ENCODE measurements at regions not wholly inside any gene's neighbourhood (a gene's known extent, or its start where the extent isn't known, plus 50 kb on each side); places are given as distances from the start of the nearest gene placed in this dataset.

DNA sequence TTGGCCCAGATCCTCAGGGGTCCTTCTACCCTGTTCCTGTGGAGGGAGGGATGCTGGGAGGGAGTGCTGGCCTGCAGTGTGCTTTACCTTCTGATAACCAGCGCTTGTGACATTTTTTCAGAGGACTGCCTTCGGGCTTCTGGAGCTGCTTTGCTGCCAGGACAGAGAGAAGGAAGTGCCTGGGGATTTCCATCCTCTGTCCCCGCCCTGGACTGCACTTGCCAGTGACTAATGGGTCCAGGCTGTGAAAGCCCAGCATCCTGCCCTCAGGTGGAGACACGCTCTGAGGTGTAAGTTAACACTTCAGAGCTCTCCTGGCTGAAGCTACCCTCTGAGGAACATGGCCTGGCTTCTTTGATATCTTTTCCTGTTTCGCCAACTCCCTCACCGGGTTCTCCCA, 158.7 kb upstream of the SYT13 start:
- DNase-seq (ENCODE audit: low spot score), result no peak
- peaks cover 0 to 9% of the 10 kb centered on the region in 2 donors for H3K4me1 ChIP-seq (ENCODE audit: control insufficient read depth in 1 of 2, low read depth in 2 of 2)
- H3K27me3 ChIP-seq (replicated peaks; ENCODE audit: insufficient read depth), result no peaks in the 10 kb centered on the region
- H3K4me3 ChIP-seq, result no peak overlapping the region
- no peak for ATAC-seq (ENCODE audit: insufficient number of reproducible peaks, low FRiP score, low read depth)
- H3K9me3 ChIP-seq, result no peaks in the 10 kb centered on the region
- no peak overlapping the region for H3K27ac ChIP-seq
- H3K36me3 ChIP-seq, result no peaks in the 10 kb centered on the region
- TF ChIP-seq, protein P1, sequence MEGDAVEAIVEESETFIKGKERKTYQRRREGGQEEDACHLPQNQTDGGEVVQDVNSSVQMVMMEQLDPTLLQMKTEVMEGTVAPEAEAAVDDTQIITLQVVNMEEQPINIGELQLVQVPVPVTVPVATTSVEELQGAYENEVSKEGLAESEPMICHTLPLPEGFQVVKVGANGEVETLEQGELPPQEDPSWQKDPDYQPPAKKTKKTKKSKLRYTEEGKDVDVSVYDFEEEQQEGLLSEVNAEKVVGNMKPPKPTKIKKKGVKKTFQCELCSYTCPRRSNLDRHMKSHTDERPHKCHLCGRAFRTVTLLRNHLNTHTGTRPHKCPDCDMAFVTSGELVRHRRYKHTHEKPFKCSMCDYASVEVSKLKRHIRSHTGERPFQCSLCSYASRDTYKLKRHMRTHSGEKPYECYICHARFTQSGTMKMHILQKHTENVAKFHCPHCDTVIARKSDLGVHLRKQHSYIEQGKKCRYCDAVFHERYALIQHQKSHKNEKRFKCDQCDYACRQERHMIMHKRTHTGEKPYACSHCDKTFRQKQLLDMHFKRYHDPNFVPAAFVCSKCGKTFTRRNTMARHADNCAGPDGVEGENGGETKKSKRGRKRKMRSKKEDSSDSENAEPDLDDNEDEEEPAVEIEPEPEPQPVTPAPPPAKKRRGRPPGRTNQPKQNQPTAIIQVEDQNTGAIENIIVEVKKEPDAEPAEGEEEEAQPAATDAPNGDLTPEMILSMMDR (IDR thresholded peaks at IDR 0.05), result no peak

DNA sequence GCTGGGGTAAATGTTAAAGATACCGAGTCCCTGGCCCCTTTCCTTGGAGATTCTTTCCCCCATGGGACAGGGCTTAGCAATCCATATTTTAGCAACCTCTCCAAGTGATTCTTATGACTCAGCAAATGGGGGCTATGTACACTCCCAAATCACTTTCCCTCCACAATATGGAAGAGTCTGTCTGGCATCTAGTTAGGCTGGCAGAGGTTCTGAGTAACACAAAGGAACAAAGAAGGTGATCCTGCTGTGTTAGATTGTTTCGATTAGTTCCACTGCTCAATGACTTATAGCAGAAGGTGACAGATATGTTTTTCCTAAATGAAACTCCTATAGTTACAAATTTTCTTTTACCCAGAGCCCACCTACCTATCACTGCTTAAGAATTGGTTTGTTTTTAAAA, 154.0 kb upstream of the SYT13 start:
- Histone ChIP-seq H3K27me3 (replicated peaks; ENCODE audit: insufficient read depth) (no peaks in the 10 kb centered on the region), H3K4me1 (ENCODE audit: control insufficient read depth in 1 of 2, low read depth in 2 of 2) (peaks cover 0 to 6% of the 10 kb centered on the region in 2 donors), H3K36me3 (no peaks in the 10 kb centered on the region), H3K9me3 (no peaks in the 10 kb centered on the region), H3K27ac (no peak overlapping the region), H3K4me3 (no peak overlapping the region)
- DNase-seq (ENCODE audit: low spot score), result no peak
- no peak for ATAC-seq (ENCODE audit: insufficient number of reproducible peaks, low FRiP score, low read depth)
- TF ChIP-seq, protein P1 (IDR thresholded peaks at IDR 0.05), result no peak

DNA sequence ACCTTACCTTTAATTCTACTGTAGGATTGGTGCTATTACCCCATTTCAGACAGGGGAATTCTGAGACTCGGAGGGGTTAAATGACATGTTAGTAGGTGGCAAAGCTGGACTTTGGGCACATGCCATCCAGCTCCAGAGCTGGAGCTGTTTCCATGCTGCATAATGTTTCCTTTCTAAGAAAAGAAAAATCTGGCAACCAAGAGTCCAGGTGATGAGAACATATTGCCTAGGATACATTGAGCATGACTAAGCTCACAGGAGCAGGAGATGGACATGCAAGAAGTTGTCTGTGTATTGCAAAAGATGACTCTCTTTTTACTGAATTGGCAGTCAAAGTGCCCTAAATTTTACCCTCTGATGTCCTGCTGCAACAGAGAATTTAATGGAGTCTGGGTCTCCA, 150.8 kb upstream of the SYT13 start:
- H3K36me3 ChIP-seq, result no peaks in the 10 kb centered on the region
- H3K4me1 ChIP-seq (ENCODE audit: control insufficient read depth in 1 of 2, low read depth in 2 of 2), result peaks cover 0 to 6% of the 10 kb centered on the region in 2 donors
- ATAC-seq (ENCODE audit: insufficient number of reproducible peaks, low FRiP score, low read depth), result no peak
- no peaks in the 10 kb centered on the region for H3K27me3 ChIP-seq (replicated peaks; ENCODE audit: insufficient read depth)
- no peak overlapping the region for H3K27ac ChIP-seq
- no peaks in the 10 kb centered on the region for H3K9me3 ChIP-seq
- no peak overlapping the region for H3K4me3 ChIP-seq
- TF ChIP-seq, protein P1 (IDR thresholded peaks at IDR 0.05), result no peak
- DNase-seq (ENCODE audit: low spot score), result no peak

DNA sequence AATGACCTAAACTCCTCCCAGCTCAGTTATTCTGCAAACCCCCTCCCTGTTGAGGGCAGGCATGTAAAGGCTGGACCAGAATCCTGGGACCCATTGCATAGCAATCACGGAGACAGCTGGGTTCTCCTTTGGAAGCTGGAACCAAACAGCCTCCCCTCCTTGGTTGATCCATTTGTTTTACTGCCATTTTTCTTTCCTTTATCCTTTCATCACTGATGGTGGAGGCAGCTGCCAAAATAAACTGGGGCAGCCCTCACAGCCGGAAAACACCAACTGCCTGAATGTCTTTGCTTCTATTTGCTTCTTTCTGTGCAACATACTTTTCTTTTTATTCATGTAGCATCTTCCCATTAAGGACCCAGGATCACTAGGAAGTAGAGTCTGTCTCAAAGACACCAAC, 150.0 kb upstream of the SYT13 start:
- no peak overlapping the region for H3K27ac ChIP-seq
- H3K27me3 ChIP-seq (replicated peaks; ENCODE audit: insufficient read depth), result no peaks in the 10 kb centered on the region
- H3K36me3 ChIP-seq, result no peaks in the 10 kb centered on the region
- H3K9me3 ChIP-seq, result no peaks in the 10 kb centered on the region
- H3K4me1 ChIP-seq (ENCODE audit: control insufficient read depth in 1 of 2, low read depth in 2 of 2), result peaks cover 0 to 6% of the 10 kb centered on the region in 2 donors
- no peak overlapping the region for H3K4me3 ChIP-seq
- no peak for DNase-seq (ENCODE audit: low spot score)
- no peak for ATAC-seq (ENCODE audit: insufficient number of reproducible peaks, low FRiP score, low read depth)
- TF ChIP-seq, protein P1 (IDR thresholded peaks at IDR 0.05), result no peak

DNA sequence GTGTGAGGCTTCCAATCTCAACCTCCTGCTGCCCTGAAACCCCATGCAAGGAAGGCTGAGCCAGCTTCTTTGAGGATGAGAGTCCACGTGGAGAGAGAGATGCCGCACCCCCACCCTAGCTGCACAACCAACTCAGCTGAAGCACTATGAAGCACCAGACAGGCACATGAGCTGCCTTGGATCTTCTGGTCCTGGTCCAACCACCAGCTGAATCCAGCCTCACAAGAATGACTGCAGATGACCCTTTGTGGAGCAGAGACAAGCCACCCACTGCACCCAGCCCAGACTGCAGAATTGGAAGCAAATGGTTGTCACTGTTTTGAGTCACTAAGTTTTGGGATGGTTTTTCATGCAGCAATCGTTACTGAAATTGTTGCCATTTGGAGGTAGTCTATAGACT, 149.6 kb upstream of the SYT13 start:
- ATAC-seq (ENCODE audit: insufficient number of reproducible peaks, low FRiP score, low read depth) (no peak), DNase-seq (ENCODE audit: low spot score) (no peak)
- no peak overlapping the region for H3K27ac ChIP-seq
- TF ChIP-seq, protein P1 (IDR thresholded peaks at IDR 0.05), result no peak
- no peak overlapping the region for H3K4me3 ChIP-seq
- peaks cover 0 to 6% of the 10 kb centered on the region in 2 donors for H3K4me1 ChIP-seq (ENCODE audit: control insufficient read depth in 1 of 2, low read depth in 2 of 2)
- no peaks in the 10 kb centered on the region for H3K27me3 ChIP-seq (replicated peaks; ENCODE audit: insufficient read depth)
- no peaks in the 10 kb centered on the region for H3K9me3 ChIP-seq
- no peaks in the 10 kb centered on the region for H3K36me3 ChIP-seq
